HG03558 (cell line): ENCODE measurements at regions not wholly inside any gene's neighbourhood (a gene's known extent, or its start where the extent isn't known, plus 50 kb on each side); places are given as distances from the start of the nearest gene placed in this dataset.
"Not testable (repeated sequence)": the region's sequence is repeated elsewhere in the genome, so short reads cannot be mapped to it uniquely, and the experiment has no call there.

ENCODE experiments used
- ATAC-seq: cut with Tn5 transposase; IDR thresholded peaks from one replicate; pipeline ENCODE4 v1.9.1; 2021; ENCODE audit warnings: moderate number of reproducible peaks; ENCODE audit not compliant: unreplicated experiment; ENCODE audit errors: extremely low read depth

DNA sequence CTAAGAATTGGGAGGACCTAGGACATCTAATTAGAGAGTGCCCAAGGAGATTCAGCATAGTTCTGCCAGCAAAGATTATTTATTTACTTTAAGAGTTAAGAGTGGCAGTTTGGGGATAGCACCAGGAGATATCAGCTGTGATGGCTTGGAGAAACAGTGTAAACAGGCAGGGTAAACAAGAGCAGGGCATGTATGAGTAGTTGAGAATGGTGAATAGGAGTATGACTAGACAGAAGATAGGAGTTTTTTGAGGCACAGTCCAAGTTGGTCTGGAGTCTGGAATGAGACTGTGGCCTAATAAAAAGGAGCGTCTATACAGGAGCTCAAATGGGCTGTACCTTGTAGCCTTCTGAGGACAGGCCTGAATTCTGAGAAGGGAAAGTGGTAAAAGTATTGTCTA is 404.1 kb downstream of the BCKDHB start:
- not testable (repeated sequence) for ATAC-seq

- no peak for ATAC-seq
Observed at GRCh38 chr6:80508885-80509630, 402.6 kb downstream of the BCKDHB start.

DNA sequence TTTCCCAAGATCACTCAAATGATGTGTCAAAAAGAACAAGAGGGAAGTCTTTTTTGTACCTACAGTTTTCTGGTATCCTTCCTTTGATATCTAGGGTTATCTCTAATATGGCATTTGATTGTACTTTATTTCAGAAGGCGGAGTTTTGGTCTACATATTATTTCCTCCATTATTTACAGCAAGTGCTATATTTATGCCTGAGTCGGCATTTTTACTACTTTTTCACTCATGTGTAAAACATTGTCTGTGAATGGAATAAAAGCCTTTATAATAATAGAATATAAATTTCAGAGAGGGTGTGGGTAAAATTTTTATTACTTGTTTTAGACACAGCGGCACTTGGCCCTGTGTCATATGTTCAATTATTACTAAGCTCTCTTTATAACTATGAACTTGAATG is 398.4 kb downstream of the BCKDHB start:
- ATAC-seq, result no peak

- ATAC-seq, result no peak
Observed at GRCh38 chr6:80503660-80504059, 397.2 kb downstream of the BCKDHB start.

DNA sequence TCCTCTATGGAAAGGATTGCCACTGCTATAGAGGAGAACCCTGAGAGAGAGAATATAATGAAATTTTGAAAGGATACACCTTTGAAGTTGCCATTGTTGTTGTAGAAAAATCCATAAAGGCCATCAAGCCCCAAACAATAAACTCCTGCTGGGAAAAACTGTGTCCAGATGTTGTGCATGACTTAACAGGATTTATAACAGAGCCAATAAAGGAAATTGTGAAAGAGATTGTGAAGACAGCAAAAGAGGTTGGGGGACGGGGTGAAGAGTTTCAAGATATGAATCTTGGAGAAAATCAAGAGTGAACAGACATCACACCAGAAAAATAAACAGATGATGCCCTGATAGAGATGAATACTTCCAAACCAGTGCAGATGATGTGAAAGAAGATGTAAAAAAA is 396.4 kb downstream of the BCKDHB start:
- ATAC-seq, result no peak

DNA sequence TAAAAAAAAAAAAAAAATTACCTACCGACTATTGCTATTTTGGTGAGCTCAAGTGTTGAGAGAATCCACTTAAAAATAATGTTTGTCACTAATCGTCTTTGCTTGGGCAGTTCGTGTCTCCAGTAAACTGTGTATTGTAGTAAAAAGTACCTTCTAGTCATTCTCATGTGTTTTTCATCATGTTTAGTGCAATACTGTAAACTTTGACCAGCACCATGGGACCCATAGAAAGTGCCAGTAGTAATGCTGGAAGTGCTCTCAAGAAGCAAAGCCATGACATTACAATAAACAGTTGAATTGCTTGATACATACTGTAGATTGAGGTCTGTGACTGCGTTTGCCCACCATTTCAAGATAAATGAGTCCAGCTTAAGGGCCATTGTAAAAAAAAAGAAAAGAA is 395.2 kb downstream of the BCKDHB start:
- ATAC-seq, result no peak

DNA sequence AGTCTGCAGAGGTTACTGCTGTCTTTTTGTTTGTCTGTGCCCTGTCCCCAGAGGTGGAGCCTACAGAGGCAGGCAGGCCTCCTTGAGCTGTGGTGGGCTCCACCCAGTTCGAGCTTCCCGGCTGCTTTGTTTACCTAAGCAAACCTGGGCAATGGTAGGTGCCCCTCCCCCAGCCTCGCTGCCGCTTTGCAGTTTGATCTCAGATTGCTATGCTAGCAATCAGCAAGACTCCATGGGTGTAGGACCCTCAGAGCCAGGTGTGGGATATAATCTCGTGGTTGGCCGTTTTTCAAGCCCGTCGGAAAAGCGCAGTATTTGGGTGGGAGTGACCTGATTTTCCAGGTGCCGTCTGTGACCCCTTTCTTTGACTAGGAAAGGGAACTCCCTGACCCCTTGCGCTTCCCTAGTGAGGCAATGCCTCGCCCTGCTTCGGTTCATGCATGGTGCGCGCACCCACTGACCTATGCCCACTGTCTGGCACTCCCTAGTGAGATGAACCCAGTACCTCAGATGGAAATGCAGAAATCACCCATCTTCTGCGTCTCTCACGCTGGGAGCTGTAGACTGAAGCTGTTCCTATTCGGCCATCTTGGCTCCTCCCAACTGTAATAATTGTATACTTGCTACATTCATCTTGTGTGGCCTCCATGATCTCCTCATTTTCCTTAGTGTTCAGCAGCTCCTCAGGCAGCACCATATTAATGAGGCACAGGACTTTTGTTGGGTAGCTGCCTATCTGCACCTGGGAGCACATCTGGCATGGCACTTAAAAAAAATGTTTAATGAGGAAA is 391.4 kb downstream of the BCKDHB start:
- ATAC-seq, result not testable (repeated sequence)

DNA sequence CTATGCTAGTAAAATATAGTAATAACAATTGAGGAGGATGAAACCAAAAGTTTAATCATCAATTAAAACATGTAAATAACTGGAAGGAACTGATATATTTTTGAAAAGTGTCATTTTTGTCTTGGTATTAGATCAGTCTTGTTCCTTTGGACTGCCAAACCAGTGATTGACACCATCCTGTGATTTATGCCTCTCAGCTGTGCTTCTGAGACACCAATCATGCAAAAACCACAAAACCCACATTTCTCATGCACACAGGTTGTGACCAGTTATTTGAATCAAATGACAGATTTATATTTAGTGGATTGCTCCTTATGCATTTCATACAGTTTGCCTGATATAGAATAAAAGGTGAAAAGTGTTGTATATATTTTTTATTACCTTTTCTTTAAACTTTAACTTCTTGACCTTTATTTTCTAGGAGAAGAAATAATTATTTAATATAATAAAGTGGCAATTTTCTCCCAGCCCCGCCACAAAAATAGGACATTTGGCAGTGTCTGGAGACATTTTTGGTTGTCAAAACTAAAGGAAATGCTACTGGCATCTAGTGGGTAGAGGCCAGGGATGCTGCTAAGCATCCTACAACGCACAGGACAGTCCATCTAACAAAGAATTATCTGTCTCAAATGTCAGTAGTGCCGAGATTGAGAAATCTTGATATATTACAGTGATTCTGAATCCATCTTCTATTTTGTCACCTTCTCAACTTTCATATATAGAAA is 383.6 kb downstream of the BCKDHB start:
- no peak for ATAC-seq

DNA sequence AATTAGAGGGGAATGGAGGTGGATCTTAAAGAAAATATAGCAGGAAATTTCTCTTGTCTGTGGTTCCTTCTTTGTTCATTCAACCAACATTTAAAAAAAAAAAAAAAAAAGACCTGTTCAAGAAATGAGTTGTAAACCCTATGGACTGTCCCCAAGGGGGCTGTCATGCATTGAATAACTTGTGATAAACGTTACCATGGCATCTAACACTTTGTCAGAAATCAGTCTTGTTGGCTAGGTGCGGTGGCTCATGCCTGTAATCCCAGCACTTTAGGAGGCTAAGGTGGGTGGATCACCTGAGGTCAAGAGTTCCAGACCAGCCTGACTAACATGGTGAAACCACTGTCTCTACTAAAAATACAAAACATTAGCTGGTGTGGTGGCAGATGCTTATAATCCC is 381.7 kb downstream of the BCKDHB start:
- no peak for ATAC-seq

DNA sequence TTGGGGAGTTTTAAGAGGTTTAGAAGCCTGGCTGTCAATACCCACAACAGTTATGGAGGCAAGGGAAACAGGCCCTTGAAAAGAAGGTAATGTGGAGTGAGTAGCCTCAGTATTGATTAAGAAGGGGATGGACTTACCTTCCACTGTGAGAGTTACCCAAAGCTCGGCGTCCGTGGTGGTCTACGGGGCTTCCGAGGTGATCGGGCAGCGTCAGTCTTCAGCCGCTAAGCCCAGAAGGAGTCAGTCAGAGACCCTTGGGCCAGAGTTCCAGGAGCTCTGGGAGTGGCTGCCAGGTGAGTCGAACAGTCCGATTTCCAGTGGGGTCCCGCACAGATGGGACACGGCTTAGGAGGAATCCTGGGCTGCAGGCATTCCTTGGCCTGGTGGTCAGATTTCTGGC is 379.0 kb downstream of the BCKDHB start:
- ATAC-seq, result not testable (repeated sequence)

DNA sequence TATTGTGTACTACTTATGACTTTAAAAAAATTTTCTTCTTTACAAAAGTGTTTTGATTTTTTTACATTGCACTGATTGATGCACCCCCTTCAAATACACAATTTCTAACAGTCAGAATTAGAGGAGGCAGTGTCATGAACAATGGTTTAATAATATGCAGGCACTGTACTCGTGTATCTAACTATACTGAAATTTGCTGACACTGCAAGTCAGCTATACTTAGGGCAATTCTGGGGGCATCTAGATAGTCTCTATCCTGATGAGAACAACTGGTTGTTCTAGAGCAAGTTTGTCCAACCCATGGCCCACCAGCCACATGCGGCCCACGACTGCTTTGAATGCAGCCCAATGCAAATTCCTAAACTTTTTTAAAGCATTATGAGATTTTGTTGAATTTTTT is 375.6 kb downstream of the BCKDHB start:
- ATAC-seq, result no peak

DNA sequence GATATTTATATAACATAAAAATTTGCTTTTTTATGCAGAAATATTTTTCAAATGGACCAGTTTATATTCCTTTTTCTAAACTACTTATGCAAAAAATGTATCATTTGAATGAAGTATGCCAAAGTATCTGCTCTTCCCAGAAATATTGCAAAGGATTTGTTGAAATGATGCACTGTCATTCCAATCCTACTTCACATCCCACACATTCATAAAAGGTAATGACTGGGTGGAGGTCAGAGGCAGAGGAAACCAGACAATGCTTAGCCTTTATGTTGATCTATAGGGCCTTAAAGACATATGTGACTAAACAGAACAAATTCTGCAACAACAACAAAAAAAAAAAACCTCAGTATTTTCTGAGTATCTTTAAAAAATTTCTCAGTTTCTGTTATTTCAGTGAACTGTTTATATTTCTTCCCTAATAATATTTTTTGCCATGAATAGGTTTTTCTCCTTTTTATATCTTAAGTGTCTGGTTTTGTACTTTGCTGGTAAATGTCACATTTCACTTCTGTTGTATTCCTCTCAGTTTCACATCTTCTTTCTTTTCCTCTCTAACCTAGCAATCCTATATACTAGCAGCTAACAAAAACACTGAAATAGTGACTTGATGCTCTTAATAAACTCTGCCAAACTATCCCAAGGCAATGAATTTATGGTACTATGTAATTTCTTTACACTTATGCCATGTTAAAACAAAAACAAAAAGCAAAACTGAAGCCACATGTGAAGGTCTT is 374.1 kb downstream of the BCKDHB start:
- ATAC-seq, result peak; percentile 39

DNA sequence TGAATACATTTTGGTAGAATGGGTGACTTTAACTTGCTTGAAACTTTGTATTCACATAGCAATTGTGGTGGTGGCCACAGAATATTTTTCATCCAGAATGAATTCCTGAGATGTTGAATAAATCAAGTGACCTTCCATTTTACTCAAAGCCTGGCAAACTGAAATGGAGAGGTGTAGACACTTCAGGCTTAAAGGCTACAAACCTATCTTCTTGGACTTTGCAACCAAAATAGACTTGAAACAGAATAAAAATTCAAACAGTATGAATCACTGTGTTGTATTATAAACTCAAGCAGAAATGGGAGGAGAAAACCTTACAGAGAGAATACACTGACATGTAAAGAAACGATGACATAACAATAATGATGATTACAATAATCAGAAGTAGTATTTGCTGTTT is 371.6 kb downstream of the BCKDHB start:
- no peak for ATAC-seq

DNA sequence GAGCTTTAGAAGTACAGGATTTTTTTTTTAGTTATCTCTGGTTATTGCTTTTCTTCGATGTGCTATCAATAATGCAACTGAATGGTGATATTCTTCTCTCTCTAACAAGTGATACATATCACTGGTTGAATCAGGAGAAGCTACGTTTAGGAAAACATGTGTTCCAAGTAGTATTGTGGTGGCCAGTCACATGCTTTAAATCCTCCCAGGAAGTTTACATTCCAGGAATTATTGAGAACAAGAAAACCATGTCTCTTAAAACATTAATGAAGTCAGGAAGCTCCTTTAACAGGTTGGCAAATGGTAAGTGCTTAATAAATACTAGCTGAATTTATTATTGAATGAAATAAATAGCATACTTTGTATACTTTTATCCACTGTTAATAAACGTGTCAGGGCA is 371.1 kb downstream of the BCKDHB start:
- no peak for ATAC-seq

DNA sequence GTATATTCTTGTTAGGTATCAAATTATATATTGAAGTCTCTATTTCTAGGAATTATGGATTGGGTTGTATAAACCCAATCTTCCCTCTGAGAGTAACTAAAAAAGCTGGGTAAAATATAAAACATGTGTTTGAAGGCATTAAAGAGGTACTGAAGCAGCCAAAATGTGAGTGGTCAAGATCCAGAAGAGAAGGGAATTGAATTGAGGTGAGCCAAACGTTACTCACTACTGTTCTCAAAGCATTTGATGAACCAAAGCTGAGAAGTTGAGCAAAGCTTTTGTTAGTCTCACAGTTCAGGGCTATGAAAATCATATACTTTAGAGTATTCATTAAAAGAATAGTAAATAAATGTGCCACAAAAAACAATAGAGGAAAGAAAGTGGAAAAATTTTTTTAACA is 365.8 kb downstream of the BCKDHB start:
- ATAC-seq, result no peak

GRCh38 chr6:80469977-80470376 is 363.5 kb downstream of the BCKDHB start:
- no peak for ATAC-seq

DNA sequence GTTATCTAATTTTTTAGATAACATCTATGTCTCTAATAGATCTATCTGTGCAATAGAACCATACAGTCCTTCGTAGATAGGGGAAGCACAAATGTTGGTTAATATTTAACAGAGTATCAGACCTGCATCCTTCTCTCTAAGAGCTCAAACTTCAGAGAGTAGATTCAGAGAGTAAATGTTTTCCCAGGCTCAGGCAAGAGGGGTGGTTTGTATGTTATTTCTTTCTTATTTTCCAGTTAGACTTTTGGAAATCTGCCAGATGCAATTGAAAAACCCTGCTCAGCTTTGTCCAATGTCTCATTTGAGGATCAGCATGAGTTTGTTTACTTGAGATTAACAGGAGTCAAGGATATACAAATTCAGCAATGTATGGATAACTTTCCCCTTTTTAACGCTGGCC is 361.9 kb downstream of the BCKDHB start:
- ATAC-seq, result no peak

- no peak for ATAC-seq
Observed at GRCh38 chr6:80467408-80467807, 360.9 kb downstream of the BCKDHB start.

DNA sequence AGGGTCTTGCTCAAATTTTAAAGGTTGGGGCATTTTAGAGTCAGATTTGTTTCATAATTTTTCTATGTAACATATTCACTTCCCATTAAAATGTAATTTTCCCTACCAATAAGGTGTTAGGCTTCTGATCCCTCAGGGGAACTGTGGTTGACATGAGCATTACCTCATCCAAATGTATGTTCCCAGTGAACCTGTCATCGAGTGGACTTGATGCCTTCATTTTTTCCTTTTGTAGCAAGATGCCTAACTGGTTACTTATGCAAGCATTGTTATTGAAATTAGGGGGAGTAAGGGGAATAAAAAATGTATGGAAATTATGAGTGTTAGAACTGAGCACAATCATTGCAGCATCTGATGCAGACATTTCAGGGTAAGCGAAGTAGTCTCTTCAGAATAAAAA is 360.5 kb downstream of the BCKDHB start:
- ATAC-seq, result no peak

DNA sequence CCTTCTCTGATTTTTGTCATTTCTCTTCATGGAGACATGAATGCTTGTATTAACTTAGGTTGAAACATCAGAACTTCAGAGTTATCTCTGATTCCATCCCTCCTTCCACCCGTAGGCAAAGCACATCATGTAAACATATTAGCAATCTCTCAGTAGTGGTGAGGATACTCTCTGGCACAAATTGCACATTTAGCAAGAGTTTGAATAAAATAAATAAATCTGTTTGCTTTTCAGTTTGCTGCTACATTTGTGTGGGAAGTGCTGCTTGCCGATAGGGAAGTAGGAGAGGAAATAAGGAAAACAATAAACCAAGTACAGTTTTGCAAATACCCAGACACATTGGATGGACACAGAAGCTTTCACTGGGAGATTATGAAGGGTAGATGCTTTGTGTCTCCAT is 359.0 kb downstream of the BCKDHB start:
- no peak for ATAC-seq
